PC-9 (cell line): ENCODE measurements at regions not wholly inside any gene's neighbourhood (a gene's known extent, or its start where the extent isn't known, plus 50 kb on each side); places are given as distances from the start of the nearest gene placed in this dataset.

Source experiments
- EZH2 ChIP-seq: fragments of 200-600 bp; sonication (generic); IDR thresholded peaks from 2 replicates; pipeline ENCODE4 v1.8.0; 2017; ENCODE audit warnings: antibody characterized with exemption, low read depth
- TF ChIP-seq, protein P1 (sequence below): fragments of 200-600 bp; sonication (generic); conservative IDR thresholded peaks from 2 replicates; pipeline ENCODE4 v1.6.1; 2017; ENCODE audit warnings: mixed run types, antibody characterized with exemption, mild to moderate bottlenecking, moderate library complexity

DNA sequence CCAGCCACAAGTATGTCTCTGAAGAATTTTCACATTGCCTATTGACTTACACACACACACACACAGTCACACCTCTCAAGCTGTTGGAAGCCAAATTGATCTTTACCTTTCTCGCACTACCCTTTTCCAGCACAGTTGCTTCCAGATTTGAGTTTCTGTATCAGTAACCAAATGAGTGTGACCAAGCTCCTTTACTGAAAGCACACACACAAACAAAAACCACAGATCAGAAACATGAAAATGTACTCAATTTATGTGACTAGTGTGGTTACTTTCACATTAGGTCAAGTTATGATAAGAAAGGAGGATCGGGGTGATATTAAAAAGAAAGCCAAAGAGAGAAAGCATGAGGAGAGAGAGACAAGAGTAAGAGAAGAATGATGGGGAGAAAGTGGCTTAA is 993.9 kb upstream of the POU3F3 start:
- TF ChIP-seq, protein P1, sequence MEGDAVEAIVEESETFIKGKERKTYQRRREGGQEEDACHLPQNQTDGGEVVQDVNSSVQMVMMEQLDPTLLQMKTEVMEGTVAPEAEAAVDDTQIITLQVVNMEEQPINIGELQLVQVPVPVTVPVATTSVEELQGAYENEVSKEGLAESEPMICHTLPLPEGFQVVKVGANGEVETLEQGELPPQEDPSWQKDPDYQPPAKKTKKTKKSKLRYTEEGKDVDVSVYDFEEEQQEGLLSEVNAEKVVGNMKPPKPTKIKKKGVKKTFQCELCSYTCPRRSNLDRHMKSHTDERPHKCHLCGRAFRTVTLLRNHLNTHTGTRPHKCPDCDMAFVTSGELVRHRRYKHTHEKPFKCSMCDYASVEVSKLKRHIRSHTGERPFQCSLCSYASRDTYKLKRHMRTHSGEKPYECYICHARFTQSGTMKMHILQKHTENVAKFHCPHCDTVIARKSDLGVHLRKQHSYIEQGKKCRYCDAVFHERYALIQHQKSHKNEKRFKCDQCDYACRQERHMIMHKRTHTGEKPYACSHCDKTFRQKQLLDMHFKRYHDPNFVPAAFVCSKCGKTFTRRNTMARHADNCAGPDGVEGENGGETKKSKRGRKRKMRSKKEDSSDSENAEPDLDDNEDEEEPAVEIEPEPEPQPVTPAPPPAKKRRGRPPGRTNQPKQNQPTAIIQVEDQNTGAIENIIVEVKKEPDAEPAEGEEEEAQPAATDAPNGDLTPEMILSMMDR = no peak
- no peak for TF ChIP-seq EZH2
